Keratinocyte (primary cell): ENCODE measurements at regions not wholly inside any gene's neighbourhood (a gene's known extent, or its start where the extent isn't known, plus 50 kb on each side); places are given as distances from the start of the nearest gene placed in this dataset.

Experiments
- DNase-seq: peaks from one replicate; pipeline ENCODE4 v3.0.0-alpha.2; 2011; ENCODE audit warnings: low read depth, missing footprints, low spot score
- FAIRE-seq: peaks from 2 replicates; lab custom pipeline; 2011; peaks lifted over from hg19 to GRCh38; lab: Jason Lieb, UNC
- H2AFZ ChIP-seq: 2 replicates; pipeline ENCODE4 v1.6.0; 2012; ENCODE audit warnings: low read length, control low read depth, inconsistent platforms; ENCODE audit not compliant: control insufficient read depth
- H3K27ac ChIP-seq: 2 replicates; pipeline ENCODE4 v1.5.1; 2011; ENCODE audit warnings: low read length; ENCODE audit not compliant: control insufficient read depth, insufficient read depth
- H3K27me3 ChIP-seq: 3 replicates; pipeline ENCODE4 v1.6.0; 2011; ENCODE audit warnings: low read length; ENCODE audit not compliant: control insufficient read depth, insufficient read depth; ENCODE audit errors: extremely low read depth
- H3K36me3 ChIP-seq, 2 experiments: 2 replicates in 1 of 2; 3 replicates in 1 of 2; pipeline ENCODE4 v1.5.1; 2011; ENCODE audit warnings: low read length in 2 of 2, mild to moderate bottlenecking in 1 of 2; ENCODE audit not compliant: control insufficient read depth in 2 of 2, insufficient read depth in 2 of 2; ENCODE audit errors: extremely low read depth in 1 of 2
- H3K4me1 ChIP-seq: 3 replicates; pipeline ENCODE4 v1.5.1; 2011; ENCODE audit warnings: low read length; ENCODE audit not compliant: control insufficient read depth, insufficient read depth; ENCODE audit errors: extremely low read depth
- H3K4me2 ChIP-seq: 3 replicates; pipeline ENCODE4 v1.6.0; 2011; ENCODE audit warnings: low read depth, low read length; ENCODE audit not compliant: control insufficient read depth, insufficient read depth; ENCODE audit errors: extremely low read depth
- H3K4me3 ChIP-seq, 3 experiments: fragments of 200-600 bp in 1 of 3; sonication (generic) in 1 of 3; 2 replicates in 2 of 3; 3 replicates in 1 of 3; pipeline ENCODE4 v1.5.1; 2011 to 2016; ENCODE audit warnings: low read length in 3 of 3, mild to moderate bottlenecking in 3 of 3, control low read depth in 2 of 3, inconsistent platforms in 1 of 3, low read depth in 1 of 3, mixed read lengths in 1 of 3, mixed run types in 1 of 3, moderate library complexity in 1 of 3; ENCODE audit not compliant: control insufficient read depth in 2 of 3, insufficient read depth in 2 of 3; ENCODE audit errors: extremely low read depth in 1 of 3
- H3K79me2 ChIP-seq: 2 replicates; pipeline ENCODE4 v1.6.0; 2012; ENCODE audit warnings: low read length; ENCODE audit not compliant: control insufficient read depth, insufficient read depth
- H3K9ac ChIP-seq: 3 replicates; pipeline ENCODE4 v1.6.0; 2011; ENCODE audit warnings: low read length; ENCODE audit not compliant: control insufficient read depth, insufficient read depth; ENCODE audit errors: extremely low read depth
- H3K9me1 ChIP-seq: 3 replicates; pipeline ENCODE4 v1.6.0; 2011; ENCODE audit warnings: low read length; ENCODE audit not compliant: control insufficient read depth, insufficient read depth; ENCODE audit errors: extremely low read depth
- H3K9me3 ChIP-seq: 2 replicates; pipeline ENCODE4 v1.5.1; 2012; ENCODE audit warnings: low read depth, low read length; ENCODE audit not compliant: control insufficient read depth
- H4K20me1 ChIP-seq: 3 replicates; pipeline ENCODE4 v1.6.0; 2011; ENCODE audit warnings: low read length; ENCODE audit not compliant: control insufficient read depth, insufficient read depth; ENCODE audit errors: extremely low read depth
- CTCF ChIP-seq, 3 experiments: IDR thresholded peaks in 1 of 3; conservative IDR thresholded peaks in 1 of 3; optimal IDR thresholded peaks in 1 of 3; 2 replicates in 2 of 3; 3 replicates in 1 of 3; pipeline versions ENCODE3 to v1.5.1; 2011; ENCODE audit warnings: low read length in 3 of 3, mild to moderate bottlenecking in 3 of 3, moderate library complexity in 2 of 3, control low read depth in 1 of 3, inconsistent platforms in 1 of 3; ENCODE audit not compliant: insufficient read depth in 2 of 3; ENCODE audit errors: extremely low read depth in 1 of 3
- EZH2 ChIP-seq: IDR thresholded peaks from one replicate; pipeline ENCODE4 v1.6.1; 2012; ENCODE audit warnings: inconsistent platforms, mild to moderate bottlenecking, low read length, moderate library complexity
- dilution Hi-C: fragments of 300-500 bp; cut with MboI; formaldehyde crosslinking; loops from one replicate; pipeline ENCODE4 v1.7.0; 2020; ENCODE audit warnings: low sequenced_read_pairs; ENCODE audit not compliant: extremely low pct_ligation_motif_present

DNA sequence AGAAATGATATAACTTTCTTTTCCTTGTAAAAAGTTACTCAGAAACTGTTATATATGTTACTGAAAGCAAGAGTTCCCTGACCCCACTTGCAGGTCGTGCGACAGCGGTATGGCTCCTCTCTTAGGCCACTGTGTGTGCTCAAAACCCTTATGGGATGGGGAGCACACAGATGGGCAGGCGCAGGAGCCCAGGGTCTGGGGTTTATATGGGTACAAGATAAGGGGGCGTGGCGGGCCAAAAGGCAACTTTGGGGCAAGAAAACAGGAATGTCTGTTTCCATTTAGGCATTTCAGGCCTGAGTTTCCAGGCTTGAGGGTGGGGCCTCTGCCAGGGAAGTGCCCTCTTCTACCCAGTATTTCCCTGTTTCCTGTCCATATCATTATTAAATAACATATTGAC lies 736.5 kb downstream of the VGLL3 start:
- Histone ChIP-seq H4K20me1 (no peaks in the 10 kb centered on the region), H3K27me3 (no peaks in the 10 kb centered on the region), H3K9me3 (no peaks in the 10 kb centered on the region), H3K4me1 (no peaks in the 10 kb centered on the region), H3K9ac (no peak overlapping the region), H3K4me3 (no peak overlapping the region), H3K36me3 (no peaks in the 10 kb centered on the region), H2AFZ (no peak overlapping the region), H3K9me1 (no peaks in the 10 kb centered on the region), H3K27ac (no peak overlapping the region), H3K4me2 (no peak overlapping the region), H3K79me2 (no peaks in the 10 kb centered on the region)
- dilution Hi-C loops = no loop called here
- DNase-seq (no peak), FAIRE-seq (no peak)
- TF ChIP-seq EZH2 (no peak), CTCF (optimal IDR thresholded peaks at IDR 0.05 in 1 of 3, IDR thresholded peaks at IDR 0.05 in 1 of 3, conservative IDR thresholded peaks at IDR 0.05 in 1 of 3; ENCODE audit: extremely low read depth in 1 of 3, insufficient read depth in 2 of 3, low read length in 3 of 3) (no peak)

DNA sequence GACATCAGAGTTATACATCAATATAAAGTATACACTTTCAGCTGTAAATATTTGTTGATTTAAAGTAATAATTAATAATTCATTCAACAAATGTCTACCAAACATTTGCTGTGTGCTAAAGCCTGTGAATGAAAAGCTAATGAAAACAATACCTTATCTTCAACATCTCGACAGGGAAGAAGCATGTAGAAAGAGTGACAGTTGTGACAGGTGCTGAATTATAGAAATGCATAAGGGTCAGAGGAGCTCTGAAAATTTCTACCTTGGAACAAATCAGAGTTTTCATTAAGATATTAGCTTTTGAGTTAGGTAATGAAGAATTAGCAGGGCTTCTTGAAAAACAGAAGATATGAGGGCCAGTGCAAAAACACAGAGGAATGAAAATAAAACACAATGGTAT lies 739.2 kb downstream of the VGLL3 start:
- no peak overlapping the region for H2AFZ ChIP-seq
- no peak overlapping the region for H3K9ac ChIP-seq
- H3K4me1 ChIP-seq = no peaks in the 10 kb centered on the region
- no peak overlapping the region for H3K4me2 ChIP-seq
- no peaks in the 10 kb centered on the region for H4K20me1 ChIP-seq
- no peaks in the 10 kb centered on the region for H3K9me3 ChIP-seq
- no peaks in the 10 kb centered on the region for H3K27me3 ChIP-seq
- no peak for DNase-seq
- no peak overlapping the region for H3K27ac ChIP-seq
- no peaks in the 10 kb centered on the region for H3K9me1 ChIP-seq
- no peaks in the 10 kb centered on the region for H3K79me2 ChIP-seq
- H3K4me3 ChIP-seq = no peak overlapping the region
- dilution Hi-C loops = no loop called here
- no peak for TF ChIP-seq CTCF (optimal IDR thresholded peaks at IDR 0.05 in 1 of 3, IDR thresholded peaks at IDR 0.05 in 1 of 3, conservative IDR thresholded peaks at IDR 0.05 in 1 of 3; ENCODE audit: extremely low read depth in 1 of 3, insufficient read depth in 2 of 3, low read length in 3 of 3)
- no peak for TF ChIP-seq EZH2
- FAIRE-seq = no peak
- H3K36me3 ChIP-seq = no peaks in the 10 kb centered on the region
